HCT116 (cell line): ENCODE measurements at regions not wholly inside any gene's neighbourhood (a gene's known extent, or its start where the extent isn't known, plus 50 kb on each side); places are given as distances from the start of the nearest gene placed in this dataset.

ENCODE experiments used
- ATAC-seq: fragments of 200-7000 bp; cut with Tn5 transposase; 2 replicates; pipeline ENCODE4 v1.9.1; 2020; ENCODE audit warnings: mild to moderate bottlenecking, moderate library complexity
- BruUV-seq: library from RNA; stranded (reverse); fragments of 400-500 nt; replicated peaks from 2 replicates; lab custom pipeline; 2021; lab: Mats Ljungman, UMichigan
- CTCF ChIA-PET: fragments of 300-600 bp; sonication (Branson Sonifier 250); formaldehyde crosslinking; loops from one replicate; lab custom pipeline; 2021; ENCODE audit warnings: antibody characterized with exemption; lab: Charles Lee
- POLR2A ChIA-PET: fragments of 300-600, 350-600 bp; sonication (Branson Sonifier 250); formaldehyde crosslinking; loops from one replicate; lab custom pipeline; 2021; ENCODE audit warnings: antibody characterized with exemption; lab: Charles Lee
- RAD21 ChIA-PET, 2 experiments: fragments of 300-600 bp; sonication (Branson Sonifier 250); formaldehyde crosslinking; loops; one replicate each; lab custom pipeline; 2023; ENCODE audit warnings: low total read pairs in 2 of 2; ENCODE audit not compliant: uncharacterized antibody in 2 of 2, unreplicated experiment in 2 of 2, low non-redundant PET in 1 of 2; lab: Charles Lee
- DNase-seq: peaks from one replicate; pipeline ENCODE4 v3.0.0-alpha.2; 2010; ENCODE audit warnings: low read depth, low spot score
- H2AFZ ChIP-seq: fragments of 200-600 bp; shearing (Covaris generic), sonication (generic); 2 replicates; pipeline ENCODE4 v1.6.1; 2017; ENCODE audit warnings: low read depth, mixed run types, mixed read lengths, antibody characterized with exemption, low read length; ENCODE audit not compliant: poor library complexity, severe bottlenecking
- H3K27ac ChIP-seq: 2 replicates; pipeline ENCODE4 v1.5.1; 2012; ENCODE audit warnings: low read depth, low read length
- H3K27me3 ChIP-seq: fragments of 200-600 bp; sonication (generic); 2 replicates; pipeline ENCODE4 v1.6.1; 2016; ENCODE audit warnings: mixed run types, low read length, mixed read lengths; ENCODE audit not compliant: insufficient read depth
- H3K36me3 ChIP-seq, 2 experiments: fragments of 200-500 bp in 1 of 2; fragments of 200-600 bp in 1 of 2; sonication (Bioruptor generic) in 1 of 2; sonication (generic) in 1 of 2; 2 replicates each; pipeline versions ENCODE4 v1.5.1 to v1.6.1; 2014 to 2016; ENCODE audit warnings: low read length in 2 of 2, inconsistent platforms in 1 of 2, mixed read lengths in 1 of 2, mixed run types in 1 of 2; ENCODE audit not compliant: insufficient read depth in 2 of 2, control insufficient read depth in 1 of 2
- H3K4me1 ChIP-seq, 2 experiments: fragments of 200-600 bp in 1 of 2; sonication (generic) in 1 of 2; 2 replicates each; pipeline versions ENCODE4 v1.5.1 to v1.6.1; 2012 to 2017; ENCODE audit warnings: low read length in 2 of 2, inconsistent platforms in 1 of 2, mild to moderate bottlenecking in 1 of 2, mixed read lengths in 1 of 2, mixed run types in 1 of 2, moderate library complexity in 1 of 2; ENCODE audit not compliant: insufficient read depth in 2 of 2, control insufficient read depth in 1 of 2
- H3K4me2 ChIP-seq: fragments of 200-600 bp; sonication (generic); 2 replicates; pipeline ENCODE4 v1.6.1; 2017; ENCODE audit warnings: mixed run types, low read length, mixed read lengths
- H3K4me3 ChIP-seq, 2 experiments: fragments of 200-600 bp in 1 of 2; sonication (generic) in 1 of 2; replicated peaks in 1 of 2; 2 replicates each; pipeline ENCODE4 v1.5.1; 2011 to 2016; ENCODE audit warnings: low read length in 2 of 2, control low read depth in 1 of 2, low read depth in 1 of 2, mild to moderate bottlenecking in 1 of 2, mixed read lengths in 1 of 2, mixed run types in 1 of 2
- H3K79me2 ChIP-seq: fragments of 200-600 bp; sonication (generic); 2 replicates; pipeline ENCODE4 v1.6.1; 2017; ENCODE audit warnings: mild to moderate bottlenecking, mixed run types, low read length, moderate library complexity, mixed read lengths; ENCODE audit not compliant: insufficient read depth
- H3K9ac ChIP-seq: fragments of 200-600 bp; sonication (generic); 2 replicates; pipeline ENCODE4 v1.6.1; 2016; ENCODE audit warnings: low read length, mixed read lengths
- H3K9me2 ChIP-seq: fragments of 200-600 bp; sonication (generic), shearing (Covaris generic); 2 replicates; pipeline ENCODE4 v1.6.1; 2017; ENCODE audit warnings: mixed run types, mild to moderate bottlenecking, moderate library complexity; ENCODE audit not compliant: insufficient read depth
- H3K9me3 ChIP-seq, 2 experiments: fragments of 200-500 bp in 1 of 2; fragments of 200-600 bp in 1 of 2; sonication (Bioruptor generic) in 1 of 2; sonication (generic) in 1 of 2; 2 replicates each; pipeline ENCODE4 v1.6.1; 2014 to 2017; ENCODE audit warnings: low read length in 2 of 2, mixed read lengths in 2 of 2, inconsistent platforms in 1 of 2, low read depth in 1 of 2, mild to moderate bottlenecking in 1 of 2, mixed run types in 1 of 2, moderate library complexity in 1 of 2; ENCODE audit not compliant: control insufficient read depth in 1 of 2, insufficient read depth in 1 of 2
- H4K20me1 ChIP-seq: fragments of 200-600 bp; sonication (generic), shearing (Covaris generic); 2 replicates; pipeline ENCODE4 v1.6.1; 2017; ENCODE audit warnings: mixed run types, mild to moderate bottlenecking, moderate library complexity; ENCODE audit not compliant: insufficient read depth
- ATF3 ChIP-seq: IDR thresholded peaks from 2 replicates; pipeline ENCODE4 v1.6.1; 2012
- CEBPB ChIP-seq: IDR thresholded peaks from 2 replicates; pipeline ENCODE4 v1.6.1; 2012; ENCODE audit warnings: low read depth
- EZH2 ChIP-seq: fragments of 200-600 bp; sonication (generic); IDR thresholded peaks from 2 replicates; pipeline ENCODE4 v1.6.1; 2017; ENCODE audit warnings: antibody characterized with exemption, mixed run types
- JUND ChIP-seq: IDR thresholded peaks from 2 replicates; pipeline ENCODE4 v1.6.1; 2012
- MAX ChIP-seq: IDR thresholded peaks from 2 replicates; pipeline ENCODE4 v1.6.1; 2012
- REST ChIP-seq: IDR thresholded peaks from 2 replicates; pipeline ENCODE4 v1.6.1; 2012; ENCODE audit warnings: low read depth
- SP1 ChIP-seq: IDR thresholded peaks from 2 replicates; pipeline ENCODE4 v1.6.1; 2012; ENCODE audit warnings: low read depth
- SRF ChIP-seq: IDR thresholded peaks from 2 replicates; pipeline ENCODE4 v1.6.1; 2012; ENCODE audit warnings: low read depth
- ZBTB33 ChIP-seq: IDR thresholded peaks from 2 replicates; pipeline ENCODE4 v1.6.1; 2011; ENCODE audit warnings: mild to moderate bottlenecking, low read length, moderate library complexity; ENCODE audit not compliant: insufficient replicate concordance; ENCODE audit errors: extremely low read depth
- ZFX ChIP-seq: fragments of 450-650 bp; IDR thresholded peaks from 2 replicates; pipeline ENCODE4 v1.6.1; 2017
- ZNF274 ChIP-seq: fragments of 200-500 bp; sonication (Bioruptor generic); IDR thresholded peaks from 2 replicates; pipeline ENCODE4 v1.6.1; 2014; ENCODE audit warnings: mild to moderate bottlenecking, low read depth, low read length, inconsistent platforms
- intact Hi-C: fragments of 100-400 bp; cut with micrococcal nuclease; formaldehyde crosslinking; loops from 2 replicates; pipeline ENCODE4 v1.10.0; 2022

GRCh38 chr15:97196048-97197014 is 764.2 kb upstream of the ARRDC4 start:
- Histone ChIP-seq H3K4me3 (no peak overlapping the region), H4K20me1 (no peaks in the 10 kb centered on the region), H3K9me2 (no peaks in the 10 kb centered on the region), H3K9ac (no peak overlapping the region), H3K4me2 (no peak overlapping the region), H3K9me3 (peaks cover 0 to 10% of the 10 kb centered on the region in 2 experiments; a peak in 2 of 4 replicates), H3K4me1 (no peaks in the 10 kb centered on the region), H3K27ac (no peak overlapping the region), H3K36me3 (no peaks in the 10 kb centered on the region), H3K27me3 (no peaks in the 10 kb centered on the region), H2AFZ (no peak overlapping the region), H3K79me2 (no peaks in the 10 kb centered on the region)
- intact Hi-C loops, result no loop called here
- no peak for TF ChIP-seq ATF3
- no peak for TF ChIP-seq ZNF274
- TF ChIP-seq CEBPB, result no peak
- no peak for TF ChIP-seq REST
- TF ChIP-seq MAX, result no peak
- no peak for TF ChIP-seq SP1
- TF ChIP-seq ZFX, result no peak
- no peak for TF ChIP-seq JUND
- no peak for TF ChIP-seq ZBTB33
- no peak for TF ChIP-seq SRF
- no peak for TF ChIP-seq EZH2
- RAD21 ChIA-PET, result no interaction called here
- no peak for ATAC-seq
- DNase-seq, result no peak
- no TSS peak for BruUV-seq
- POLR2A ChIA-PET, result no interaction called here
- CTCF ChIA-PET, result no interaction called here
